ENCODE measurements at regions not wholly inside any gene's neighbourhood (a gene's known extent, or its start where the extent isn't known, plus 50 kb on each side); places are given as distances from the start of the nearest gene placed in this dataset.

GRCh38 chr14:54207075-54207474 lies 189.7 kb upstream of the CDKN3 start:
- TF ChIP-seq CTCF (conservative IDR thresholded peaks at IDR 0.05) = no peak
- TF ChIP-seq EZH2 (IDR thresholded peaks at IDR 0.05; ENCODE audit: low read depth) = no peak
